GM12878 (cell line): ENCODE measurements at regions not wholly inside any gene's neighbourhood (a gene's known extent, or its start where the extent isn't known, plus 50 kb on each side); places are given as distances from the start of the nearest gene placed in this dataset.

Source experiments
- CBFB ChIP-seq: IDR thresholded peaks from 2 replicates; pipeline ENCODE4 v1.6.1; 2016; ENCODE audit warnings: antibody characterized with exemption, low read depth
- NR2C2 ChIP-seq: IDR thresholded peaks from 2 replicates; pipeline ENCODE4 v1.6.1; 2011; ENCODE audit warnings: borderline replicate concordance, low read depth; ENCODE audit not compliant: control insufficient read depth, insufficient read length
- PAX5 ChIP-seq: IDR thresholded peaks from 2 replicates; pipeline ENCODE4 v1.6.1; 2011; ENCODE audit warnings: low read depth, low read length, borderline replicate concordance
- YY1 ChIP-seq: IDR thresholded peaks from 2 replicates; pipeline ENCODE4 v1.6.1; 2011; ENCODE audit warnings: low read depth, mild to moderate bottlenecking, low read length
- ZNF24 ChIP-seq: fragments of 450-650 bp; IDR thresholded peaks from 2 replicates; pipeline ENCODE4 v1.6.1; 2017; ENCODE audit warnings: antibody characterized with exemption, mild to moderate bottlenecking
- TF ChIP-seq, protein P1 (sequence below): fragments of 450-650 bp; IDR thresholded peaks from 2 replicates; pipeline ENCODE4 v1.6.1; 2017; ENCODE audit warnings: antibody characterized with exemption, mild to moderate bottlenecking, moderate library complexity
- TF ChIP-seq, protein P2 (sequence below): fragments of 450-650 bp; IDR thresholded peaks from 2 replicates; pipeline ENCODE4 v1.6.1; 2017; ENCODE audit warnings: mild to moderate bottlenecking, moderate library complexity

GRCh38 chr18:75875559-75875958 is 448.1 kb upstream of the SMIM21 start (continued):
- TF ChIP-seq ZNF24 (no peak), YY1 (no peak), NR2C2 (no peak), CBFB (no peak), PAX5 (no peak)
- TF ChIP-seq, protein P1, sequence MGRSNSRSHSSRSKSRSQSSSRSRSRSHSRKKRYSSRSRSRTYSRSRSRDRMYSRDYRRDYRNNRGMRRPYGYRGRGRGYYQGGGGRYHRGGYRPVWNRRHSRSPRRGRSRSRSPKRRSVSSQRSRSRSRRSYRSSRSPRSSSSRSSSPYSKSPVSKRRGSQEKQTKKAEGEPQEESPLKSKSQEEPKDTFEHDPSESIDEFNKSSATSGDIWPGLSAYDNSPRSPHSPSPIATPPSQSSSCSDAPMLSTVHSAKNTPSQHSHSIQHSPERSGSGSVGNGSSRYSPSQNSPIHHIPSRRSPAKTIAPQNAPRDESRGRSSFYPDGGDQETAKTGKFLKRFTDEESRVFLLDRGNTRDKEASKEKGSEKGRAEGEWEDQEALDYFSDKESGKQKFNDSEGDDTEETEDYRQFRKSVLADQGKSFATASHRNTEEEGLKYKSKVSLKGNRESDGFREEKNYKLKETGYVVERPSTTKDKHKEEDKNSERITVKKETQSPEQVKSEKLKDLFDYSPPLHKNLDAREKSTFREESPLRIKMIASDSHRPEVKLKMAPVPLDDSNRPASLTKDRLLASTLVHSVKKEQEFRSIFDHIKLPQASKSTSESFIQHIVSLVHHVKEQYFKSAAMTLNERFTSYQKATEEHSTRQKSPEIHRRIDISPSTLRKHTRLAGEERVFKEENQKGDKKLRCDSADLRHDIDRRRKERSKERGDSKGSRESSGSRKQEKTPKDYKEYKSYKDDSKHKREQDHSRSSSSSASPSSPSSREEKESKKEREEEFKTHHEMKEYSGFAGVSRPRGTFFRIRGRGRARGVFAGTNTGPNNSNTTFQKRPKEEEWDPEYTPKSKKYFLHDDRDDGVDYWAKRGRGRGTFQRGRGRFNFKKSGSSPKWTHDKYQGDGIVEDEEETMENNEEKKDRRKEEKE: no peak
- TF ChIP-seq, protein P2, sequence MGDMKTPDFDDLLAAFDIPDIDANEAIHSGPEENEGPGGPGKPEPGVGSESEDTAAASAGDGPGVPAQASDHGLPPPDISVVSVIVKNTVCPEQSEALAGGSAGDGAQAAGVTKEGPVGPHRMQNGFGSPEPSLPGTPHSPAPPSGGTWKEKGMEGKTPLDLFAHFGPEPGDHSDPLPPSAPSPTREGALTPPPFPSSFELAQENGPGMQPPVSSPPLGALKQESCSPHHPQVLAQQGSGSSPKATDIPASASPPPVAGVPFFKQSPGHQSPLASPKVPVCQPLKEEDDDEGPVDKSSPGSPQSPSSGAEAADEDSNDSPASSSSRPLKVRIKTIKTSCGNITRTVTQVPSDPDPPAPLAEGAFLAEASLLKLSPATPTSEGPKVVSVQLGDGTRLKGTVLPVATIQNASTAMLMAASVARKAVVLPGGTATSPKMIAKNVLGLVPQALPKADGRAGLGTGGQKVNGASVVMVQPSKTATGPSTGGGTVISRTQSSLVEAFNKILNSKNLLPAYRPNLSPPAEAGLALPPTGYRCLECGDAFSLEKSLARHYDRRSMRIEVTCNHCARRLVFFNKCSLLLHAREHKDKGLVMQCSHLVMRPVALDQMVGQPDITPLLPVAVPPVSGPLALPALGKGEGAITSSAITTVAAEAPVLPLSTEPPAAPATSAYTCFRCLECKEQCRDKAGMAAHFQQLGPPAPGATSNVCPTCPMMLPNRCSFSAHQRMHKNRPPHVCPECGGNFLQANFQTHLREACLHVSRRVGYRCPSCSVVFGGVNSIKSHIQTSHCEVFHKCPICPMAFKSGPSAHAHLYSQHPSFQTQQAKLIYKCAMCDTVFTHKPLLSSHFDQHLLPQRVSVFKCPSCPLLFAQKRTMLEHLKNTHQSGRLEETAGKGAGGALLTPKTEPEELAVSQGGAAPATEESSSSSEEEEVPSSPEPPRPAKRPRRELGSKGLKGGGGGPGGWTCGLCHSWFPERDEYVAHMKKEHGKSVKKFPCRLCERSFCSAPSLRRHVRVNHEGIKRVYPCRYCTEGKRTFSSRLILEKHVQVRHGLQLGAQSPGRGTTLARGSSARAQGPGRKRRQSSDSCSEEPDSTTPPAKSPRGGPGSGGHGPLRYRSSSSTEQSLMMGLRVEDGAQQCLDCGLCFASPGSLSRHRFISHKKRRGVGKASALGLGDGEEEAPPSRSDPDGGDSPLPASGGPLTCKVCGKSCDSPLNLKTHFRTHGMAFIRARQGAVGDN: no peak
